Smooth muscle cell (in vitro differentiated cells): ENCODE measurements at regions not wholly inside any gene's neighbourhood (a gene's known extent, or its start where the extent isn't known, plus 50 kb on each side); places are given as distances from the start of the nearest gene placed in this dataset.

Experiments
- DNase-seq: peaks from one replicate; lab custom pipeline; 2025; ENCODE audit not compliant: unreplicated experiment; lab: John Stamatoyannopoulos, UW
- H2AFZ ChIP-seq: fragments of 200-600 bp; sonication (generic); 2 replicates; pipeline ENCODE4 v1.6.0; 2016; ENCODE audit warnings: antibody characterized with exemption, low read depth, mild to moderate bottlenecking
- H3F3A ChIP-seq: fragments of 200-600 bp; sonication (generic); 2 replicates; pipeline ENCODE4 v1.6.0; 2017; ENCODE audit warnings: antibody characterized with exemption, low read depth
- H3K27ac ChIP-seq: fragments of 200-600 bp; sonication (generic); 2 replicates; pipeline ENCODE4 v1.5.1; 2016; ENCODE audit warnings: low read depth, mild to moderate bottlenecking
- H3K27me3 ChIP-seq: fragments of 200-600 bp; sonication (generic); 2 replicates; pipeline ENCODE4 v1.6.1; 2016; ENCODE audit warnings: low read depth, mild to moderate bottlenecking
- H3K36me3 ChIP-seq: fragments of 200-600 bp; sonication (generic); 2 replicates; pipeline ENCODE4 v1.5.1; 2016; ENCODE audit warnings: low read depth
- H3K4me1 ChIP-seq: fragments of 200-600 bp; sonication (generic); 2 replicates; pipeline ENCODE4 v1.5.1; 2016; ENCODE audit warnings: low read depth
- H3K4me2 ChIP-seq: fragments of 200-600 bp; sonication (generic); 2 replicates; pipeline ENCODE4 v1.6.0; 2016; ENCODE audit warnings: mild to moderate bottlenecking
- H3K4me3 ChIP-seq: fragments of 200-600 bp; sonication (generic); 2 replicates; pipeline ENCODE4 v1.5.1; 2016; ENCODE audit warnings: mild to moderate bottlenecking
- H3K79me2 ChIP-seq: fragments of 200-600 bp; sonication (generic); 2 replicates; pipeline ENCODE4 v1.6.0; 2016; ENCODE audit warnings: low read depth, mild to moderate bottlenecking
- H3K9ac ChIP-seq: fragments of 200-600 bp; sonication (generic); 2 replicates; pipeline ENCODE4 v1.6.0; 2016; ENCODE audit warnings: low read depth
- H3K9me3 ChIP-seq: fragments of 200-600 bp; sonication (generic); replicated peaks from 2 replicates; pipeline ENCODE4 v1.5.1; 2016; ENCODE audit warnings: low read depth
- H4K20me1 ChIP-seq: fragments of 200-600 bp; sonication (generic); 2 replicates; pipeline ENCODE4 v1.6.0; 2016; ENCODE audit warnings: low read depth
- CTCF ChIP-seq: fragments of 200-600 bp; sonication (generic); IDR thresholded peaks from 2 replicates; pipeline ENCODE4 v1.5.1; 2017; ENCODE audit warnings: borderline replicate concordance, mild to moderate bottlenecking, antibody characterized with exemption; ENCODE audit not compliant: insufficient read depth, poor library complexity, severe bottlenecking
- WGBS: methylation state at CpG from one replicate; pipeline ENCODE4 v1.1.7; 2016; ENCODE audit warnings: low lambda C conversion rate; 5-methylcytosine and 5-hydroxymethylcytosine counted together

DNA sequence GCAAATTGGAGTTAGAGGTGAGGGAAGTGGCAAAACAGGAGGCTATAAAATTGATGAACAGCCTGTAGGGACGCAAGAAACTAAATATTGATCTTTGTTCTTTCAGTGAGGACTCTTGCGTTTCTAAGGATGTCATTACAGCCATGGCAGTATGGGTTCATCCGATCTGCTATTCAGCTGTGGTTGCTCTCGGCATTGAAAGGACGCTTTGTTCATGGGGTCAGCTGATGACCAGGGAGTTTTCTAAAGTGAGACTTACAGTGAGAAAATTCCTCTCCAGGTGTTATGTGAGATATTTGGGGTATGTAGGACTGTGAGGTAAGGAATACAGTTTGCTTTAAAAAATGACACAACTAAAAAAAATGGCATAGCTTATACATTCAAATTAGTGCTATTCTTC lies 52.7 kb upstream of the PELI1 start:
- H2AFZ ChIP-seq: no peak overlapping the region
- H3K27me3 ChIP-seq: no peaks in the 10 kb centered on the region
- TF ChIP-seq CTCF: no peak
- H3K4me3 ChIP-seq: no peak overlapping the region
- H3K36me3 ChIP-seq: no peaks in the 10 kb centered on the region
- 74% methylated on average over 5 of the region's 5 CpGs for WGBS
- no peaks in the 10 kb centered on the region for H3K79me2 ChIP-seq
- H3K9ac ChIP-seq: no peak overlapping the region
- DNase-seq: no peak
- no peaks in the 10 kb centered on the region for H4K20me1 ChIP-seq
- no peaks in the 10 kb centered on the region for H3K4me1 ChIP-seq
- no peak overlapping the region for H3K4me2 ChIP-seq
- no peak overlapping the region for H3K27ac ChIP-seq
- H3K9me3 ChIP-seq: no peaks in the 10 kb centered on the region
- peaks cover 6% of the 10 kb centered on the region for H3F3A ChIP-seq

DNA sequence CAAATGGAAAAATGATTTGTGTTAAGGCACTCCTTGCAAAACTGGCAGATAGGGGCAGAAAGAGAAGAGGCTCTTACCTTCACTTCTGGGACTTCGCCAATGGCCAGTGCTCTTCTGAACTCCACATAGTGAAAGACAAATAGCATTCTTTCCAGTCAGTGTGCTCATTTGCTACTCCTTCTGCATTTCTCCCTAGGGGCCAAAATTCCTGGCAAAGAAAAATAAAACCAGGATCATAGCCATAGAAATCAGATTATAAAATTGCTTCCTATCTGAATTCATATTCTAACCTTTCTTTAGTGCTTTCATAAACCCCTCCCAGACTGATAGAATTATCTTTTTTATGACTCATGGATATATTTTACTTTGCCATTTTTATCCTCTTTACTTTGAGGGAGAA lies 56.9 kb upstream of the PELI1 start:
- Histone ChIP-seq H3K9me3 (no peaks in the 10 kb centered on the region), H3K79me2 (no peaks in the 10 kb centered on the region), H4K20me1 (no peaks in the 10 kb centered on the region), H3K27me3 (no peaks in the 10 kb centered on the region), H3F3A (peaks cover 29% of the 10 kb centered on the region), H3K4me2 (no peak overlapping the region), H3K4me1 (peaks cover 19% of the 10 kb centered on the region), H2AFZ (no peak overlapping the region), H3K4me3 (no peak overlapping the region), H3K36me3 (no peaks in the 10 kb centered on the region), H3K9ac (no peak overlapping the region), H3K27ac (peak overlapping the region; percentile 99)
- no peak for TF ChIP-seq CTCF
- DNase-seq: no peak
- 97% methylated on average over 1 of the region's 1 CpG for WGBS

DNA sequence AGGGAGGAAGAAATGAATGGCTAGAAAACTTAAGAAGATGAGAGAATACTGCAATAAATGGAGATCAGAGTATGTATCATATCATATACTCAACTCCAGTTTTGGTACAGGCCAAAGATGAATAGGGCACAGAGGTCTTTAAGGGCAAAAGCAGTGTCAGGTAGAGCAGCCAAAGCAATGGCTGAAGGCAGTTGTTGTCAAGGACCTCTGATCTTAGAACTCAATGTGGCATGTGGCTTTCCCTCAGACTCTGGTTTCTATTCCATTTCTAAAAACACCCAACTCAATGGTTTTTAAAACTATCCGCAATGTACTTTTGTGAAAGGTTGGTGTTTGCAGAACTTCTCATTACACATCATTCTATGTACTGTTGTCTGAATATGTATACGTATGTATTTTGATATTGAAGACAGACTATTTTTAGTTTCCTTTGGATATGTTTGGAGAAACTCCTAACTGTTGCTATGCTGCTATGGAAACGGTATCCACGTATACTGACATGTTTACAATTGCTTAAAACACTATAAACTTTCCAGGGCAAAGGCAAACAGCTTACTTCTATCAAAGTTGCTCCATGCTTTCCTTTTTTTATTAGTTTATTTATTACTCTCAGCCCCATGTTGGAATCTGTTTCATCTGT lies 58.1 kb upstream of the PELI1 start:
- Histone ChIP-seq H3K4me2 (peak overlapping the region; percentile 82), H3F3A (peaks cover 29% of the 10 kb centered on the region), H3K4me3 (no peak overlapping the region), H3K27ac (peak overlapping the region; percentile 99), H3K9me3 (no peaks in the 10 kb centered on the region), H2AFZ (peak overlapping the region; percentile 51), H3K9ac (peak overlapping the region; percentile 94), H3K27me3 (no peaks in the 10 kb centered on the region), H3K79me2 (no peaks in the 10 kb centered on the region), H3K4me1 (peaks cover 19% of the 10 kb centered on the region), H4K20me1 (no peaks in the 10 kb centered on the region), H3K36me3 (no peaks in the 10 kb centered on the region)
- TF ChIP-seq CTCF: no peak
- WGBS: 42% methylated on average over 4 of the region's 4 CpGs
- DNase-seq: no peak
